IPS-18a (cell line): ENCODE measurements at regions not wholly inside any gene's neighbourhood (a gene's known extent, or its start where the extent isn't known, plus 50 kb on each side); places are given as distances from the start of the nearest gene placed in this dataset.

Experiments
- H3K27ac ChIP-seq: one replicate; pipeline ENCODE4 v1.5.1; 2013; ENCODE audit warnings: low read length
- H3K27me3 ChIP-seq: one replicate; pipeline ENCODE4 v1.6.1; 2013; ENCODE audit warnings: mild to moderate bottlenecking, low read length; ENCODE audit not compliant: control insufficient read depth, insufficient read depth
- H3K36me3 ChIP-seq: one replicate; pipeline ENCODE4 v1.6.1; 2013; ENCODE audit warnings: low read depth, low read length; ENCODE audit not compliant: control insufficient read depth
- H3K4me1 ChIP-seq: one replicate; pipeline ENCODE4 v1.6.1; 2013; ENCODE audit warnings: low read depth, low read length; ENCODE audit not compliant: control insufficient read depth
- H3K4me3 ChIP-seq: one replicate; pipeline ENCODE4 v1.5.1; 2013; ENCODE audit warnings: low read length
- H3K9ac ChIP-seq: one replicate; pipeline ENCODE4 v1.6.1; 2013; ENCODE audit warnings: mild to moderate bottlenecking, low read length, moderate library complexity
- H3K9me3 ChIP-seq: one replicate; pipeline ENCODE4 v1.6.1; 2013; ENCODE audit warnings: low read depth, low read length; ENCODE audit not compliant: control insufficient read depth

- H3K27ac ChIP-seq: no peak overlapping the region
- H3K9me3 ChIP-seq: no peaks in the 10 kb centered on the region
- no peaks in the 10 kb centered on the region for H3K36me3 ChIP-seq
- no peak overlapping the region for H3K4me3 ChIP-seq
- H3K4me1 ChIP-seq: no peaks in the 10 kb centered on the region
- no peaks in the 10 kb centered on the region for H3K27me3 ChIP-seq
- H3K9ac ChIP-seq: no peak overlapping the region
These were observed 330.7 kb downstream of the BMPER start for GRCh38 chr7:34236057-34236456.

- Histone ChIP-seq H3K4me3 (no peak overlapping the region), H3K27ac (no peak overlapping the region)
These were observed 331.6 kb downstream of the BMPER start for GRCh38 chr7:34236839-34237492.

GRCh38 chr7:34237493-34237849, 332.1 kb downstream of the BMPER start:
- H3K4me3 ChIP-seq: no peak overlapping the region
- no peaks in the 10 kb centered on the region for H3K9me3 ChIP-seq
- H3K36me3 ChIP-seq: no peaks in the 10 kb centered on the region
- no peak overlapping the region for H3K27ac ChIP-seq
- H3K4me1 ChIP-seq: no peaks in the 10 kb centered on the region
- no peak overlapping the region for H3K9ac ChIP-seq
- no peaks in the 10 kb centered on the region for H3K27me3 ChIP-seq

More at GRCh38 chr7:34236839-34237492, 331.6 kb downstream of the BMPER start:
- Histone ChIP-seq H3K36me3 (no peaks in the 10 kb centered on the region), H3K27me3 (no peaks in the 10 kb centered on the region), H3K9ac (no peak overlapping the region), H3K9me3 (no peaks in the 10 kb centered on the region), H3K4me1 (no peaks in the 10 kb centered on the region)

GRCh38 chr7:34240417-34240816, 335.1 kb downstream of the BMPER start:
- Histone ChIP-seq H3K9ac (no peak overlapping the region), H3K36me3 (no peaks in the 10 kb centered on the region), H3K27me3 (no peaks in the 10 kb centered on the region), H3K4me1 (no peaks in the 10 kb centered on the region), H3K27ac (no peak overlapping the region), H3K9me3 (no peaks in the 10 kb centered on the region), H3K4me3 (no peak overlapping the region)

- no peaks in the 10 kb centered on the region for H3K36me3 ChIP-seq
- H3K4me3 ChIP-seq: no peak overlapping the region
- H3K4me1 ChIP-seq: no peaks in the 10 kb centered on the region
- no peak overlapping the region for H3K27ac ChIP-seq
- H3K27me3 ChIP-seq: no peaks in the 10 kb centered on the region
- H3K9me3 ChIP-seq: no peaks in the 10 kb centered on the region
- no peak overlapping the region for H3K9ac ChIP-seq
These were observed 337.1 kb downstream of the BMPER start for GRCh38 chr7:34242391-34242790.

- Histone ChIP-seq H3K4me3 (no peak overlapping the region), H3K27ac (no peak overlapping the region), H3K9me3 (no peaks in the 10 kb centered on the region), H3K9ac (no peak overlapping the region), H3K36me3 (no peaks in the 10 kb centered on the region), H3K4me1 (no peaks in the 10 kb centered on the region), H3K27me3 (no peaks in the 10 kb centered on the region)
These were observed 339.9 kb downstream of the BMPER start for GRCh38 chr7:34245246-34245645.

- Histone ChIP-seq H3K36me3 (no peaks in the 10 kb centered on the region), H3K4me1 (no peaks in the 10 kb centered on the region), H3K27ac (no peak overlapping the region), H3K9me3 (no peaks in the 10 kb centered on the region), H3K4me3 (no peak overlapping the region), H3K27me3 (no peaks in the 10 kb centered on the region), H3K9ac (no peak overlapping the region)
These were observed 342.1 kb downstream of the BMPER start for GRCh38 chr7:34247468-34247867.

- no peaks in the 10 kb centered on the region for H3K36me3 ChIP-seq
- no peaks in the 10 kb centered on the region for H3K4me1 ChIP-seq
- H3K9me3 ChIP-seq: no peaks in the 10 kb centered on the region
- no peak overlapping the region for H3K4me3 ChIP-seq
- H3K27ac ChIP-seq: no peak overlapping the region
- H3K9ac ChIP-seq: no peak overlapping the region
- H3K27me3 ChIP-seq: no peaks in the 10 kb centered on the region
These were observed 343.9 kb downstream of the BMPER start for GRCh38 chr7:34249192-34249591.

- Histone ChIP-seq H3K27me3 (no peaks in the 10 kb centered on the region), H3K4me3 (no peak overlapping the region), H3K27ac (no peak overlapping the region), H3K9ac (no peak overlapping the region), H3K9me3 (no peaks in the 10 kb centered on the region), H3K36me3 (no peaks in the 10 kb centered on the region), H3K4me1 (no peaks in the 10 kb centered on the region)
These were observed 354.9 kb downstream of the BMPER start for GRCh38 chr7:34260279-34260678.

GRCh38 chr7:34263168-34263567, 357.8 kb downstream of the BMPER start:
- Histone ChIP-seq H3K9ac (no peak overlapping the region), H3K4me3 (no peak overlapping the region), H3K9me3 (no peaks in the 10 kb centered on the region), H3K27ac (no peak overlapping the region), H3K36me3 (no peaks in the 10 kb centered on the region), H3K4me1 (no peaks in the 10 kb centered on the region), H3K27me3 (no peaks in the 10 kb centered on the region)

- Histone ChIP-seq H3K9ac (no peak overlapping the region), H3K27ac (no peak overlapping the region), H3K4me3 (peak overlapping the region; percentile 7), H3K4me1 (peaks cover 19% of the 10 kb centered on the region), H3K36me3 (no peaks in the 10 kb centered on the region), H3K27me3 (no peaks in the 10 kb centered on the region), H3K9me3 (no peaks in the 10 kb centered on the region)
These were observed 363.7 kb downstream of the BMPER start for GRCh38 chr7:34269084-34269483.

- Histone ChIP-seq H3K27me3 (no peaks in the 10 kb centered on the region), H3K4me3 (no peak overlapping the region), H3K9me3 (no peaks in the 10 kb centered on the region), H3K36me3 (no peaks in the 10 kb centered on the region), H3K27ac (no peak overlapping the region), H3K4me1 (peaks cover 8% of the 10 kb centered on the region), H3K9ac (no peak overlapping the region)
These were observed 370.3 kb downstream of the BMPER start for GRCh38 chr7:34275624-34276023.
